Liver (tissue), 3 donors: ENCODE measurements at regions not wholly inside any gene's neighbourhood (a gene's known extent, or its start where the extent isn't known, plus 50 kb on each side); places are given as distances from the start of the nearest gene placed in this dataset.

Experiments
- CTCF ChIP-seq: fragments of 150-350 bp; IDR thresholded peaks from 2 replicates; pipeline ENCODE4 v1.5.1; 2017; ENCODE audit warnings: improper control_type of control experiment, low read depth, low read length; ENCODE audit not compliant: missing input control
- JUND ChIP-seq, 2 donors: IDR thresholded peaks; 2 replicates each; pipeline ENCODE4 v1.6.1; 2016; ENCODE audit warnings: antibody characterized with exemption in 2 of 2
- RAD21 ChIP-seq, 2 donors: IDR thresholded peaks; 2 replicates each; pipeline ENCODE4 v1.6.1; 2016; ENCODE audit warnings: antibody characterized with exemption in 2 of 2, mild to moderate bottlenecking in 2 of 2
- TF ChIP-seq, protein P1 (sequence below): IDR thresholded peaks from 2 replicates; pipeline ENCODE4 v1.6.1; 2016; ENCODE audit warnings: antibody characterized with exemption
- donor health status: healthy.
- donor health status: healthy.

GRCh38 chr6:88538130-88538706 is 372.1 kb upstream of the CNR1 start:
- TF ChIP-seq CTCF (no peak), RAD21 (IDR thresholded peaks at IDR 0.05) (no peak), JUND (IDR thresholded peaks at IDR 0.05) (no peak)
- TF ChIP-seq, protein P1, sequence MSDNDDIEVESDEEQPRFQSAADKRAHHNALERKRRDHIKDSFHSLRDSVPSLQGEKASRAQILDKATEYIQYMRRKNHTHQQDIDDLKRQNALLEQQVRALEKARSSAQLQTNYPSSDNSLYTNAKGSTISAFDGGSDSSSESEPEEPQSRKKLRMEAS, result no peak
